DLD1 (cell line): ENCODE measurements at regions not wholly inside any gene's neighbourhood (a gene's known extent, or its start where the extent isn't known, plus 50 kb on each side); places are given as distances from the start of the nearest gene placed in this dataset.

Source experiments
- in situ Hi-C: cut with HindIII; loops from 2 replicates; pipeline ENCODE4 v1.10.0; 2017; ENCODE audit warnings: low sequenced_read_pairs

- in situ Hi-C loops, result no loop called here
Observed at GRCh38 chr13:112124141-112124540, 57.2 kb downstream of the SOX1 start.

GRCh38 chr13:112127564-112128330 is 60.8 kb downstream of the SOX1 start:
- in situ Hi-C loops, result no loop called here

GRCh38 chr13:112128331-112128610 is 61.3 kb downstream of the SOX1 start:
- in situ Hi-C loops, result no loop called here

GRCh38 chr13:112130418-112130817 is 63.5 kb downstream of the SOX1 start:
- in situ Hi-C loops, result no loop called here

- in situ Hi-C loops, result no loop called here
Observed at GRCh38 chr13:112131081-112131712, 64.2 kb downstream of the SOX1 start.

GRCh38 chr13:112131713-112132113 is 64.8 kb downstream of the SOX1 start:
- in situ Hi-C loops, result no loop called here

- in situ Hi-C loops, result no loop called here
Observed at GRCh38 chr13:112132142-112132541, 65.2 kb downstream of the SOX1 start.

GRCh38 chr13:112132619-112133018 is 65.7 kb downstream of the SOX1 start:
- in situ Hi-C loops, result no loop called here

GRCh38 chr13:112133499-112134390 is 66.8 kb downstream of the SOX1 start:
- in situ Hi-C loops, result no loop called here

- in situ Hi-C loops, result no loop called here
Observed at GRCh38 chr13:112134391-112135075, 67.6 kb downstream of the SOX1 start.

GRCh38 chr13:112136095-112136494 is 69.1 kb downstream of the SOX1 start:
- in situ Hi-C loops, result no loop called here

- in situ Hi-C loops, result no loop called here
Observed at GRCh38 chr13:112137144-112137543, 70.2 kb downstream of the SOX1 start.

GRCh38 chr13:112140366-112140765 is 73.4 kb downstream of the SOX1 start:
- in situ Hi-C loops, result no loop called here

GRCh38 chr13:112141643-112142400 is 74.9 kb downstream of the SOX1 start:
- in situ Hi-C loops, result no loop called here

- in situ Hi-C loops, result no loop called here
Observed at GRCh38 chr13:112142401-112142930, 75.5 kb downstream of the SOX1 start.

- in situ Hi-C loops, result no loop called here
Observed at GRCh38 chr13:112143046-112143752, 76.2 kb downstream of the SOX1 start.

- in situ Hi-C loops, result no loop called here
Observed at GRCh38 chr13:112143753-112144615, 77.0 kb downstream of the SOX1 start.
